ENCODE measurements at regions not wholly inside any gene's neighbourhood (a gene's known extent, or its start where the extent isn't known, plus 50 kb on each side); places are given as distances from the start of the nearest gene placed in this dataset.

GRCh38 chr5:74309050-74309449 lies 331.5 kb downstream of the ENC1 start:
- DNase-seq = no peak

GRCh38 chr5:74306845-74307244 lies 333.7 kb downstream of the ENC1 start:
- DNase-seq = no peak

- DNase-seq = no peak
Observed at GRCh38 chr5:74304536-74304935, 336.0 kb downstream of the ENC1 start.

- DNase-seq = no peak
Observed at GRCh38 chr5:74303578-74303977, 336.9 kb downstream of the ENC1 start.

GRCh38 chr5:74301576-74301975 lies 339.0 kb downstream of the ENC1 start:
- DNase-seq = no peak

- DNase-seq = no peak
Observed at GRCh38 chr5:74300808-74301389, 339.6 kb downstream of the ENC1 start.

- no peak for DNase-seq
Observed at GRCh38 chr5:74299833-74300232, 340.7 kb downstream of the ENC1 start.

GRCh38 chr5:74296685-74297408 lies 343.7 kb downstream of the ENC1 start:
- no peak for DNase-seq

- no peak for DNase-seq
Observed at GRCh38 chr5:74295676-74296075, 344.9 kb downstream of the ENC1 start.

- DNase-seq = no peak
Observed at GRCh38 chr5:74295141-74295540, 345.4 kb downstream of the ENC1 start.

GRCh38 chr5:74294231-74294705 lies 346.3 kb downstream of the ENC1 start:
- DNase-seq = no peak

GRCh38 chr5:74293182-74293581 lies 347.3 kb downstream of the ENC1 start:
- no peak for DNase-seq

- DNase-seq = no peak
Observed at GRCh38 chr5:74290634-74291241, 349.8 kb downstream of the ENC1 start.

GRCh38 chr5:74289691-74290090 lies 350.8 kb downstream of the ENC1 start:
- DNase-seq = no peak

- DNase-seq = no peak
Observed at GRCh38 chr5:74289238-74289637, 351.3 kb downstream of the ENC1 start.

- no peak for DNase-seq
Observed at GRCh38 chr5:74288448-74289108, 351.9 kb downstream of the ENC1 start.

- no peak for DNase-seq
Observed at GRCh38 chr5:74288038-74288437, 352.5 kb downstream of the ENC1 start.

GRCh38 chr5:74286734-74287695 lies 353.5 kb downstream of the ENC1 start:
- DNase-seq = no peak

GRCh38 chr5:74285675-74286280 lies 354.8 kb downstream of the ENC1 start:
- DNase-seq = no peak

GRCh38 chr5:74282490-74282889 lies 358.0 kb downstream of the ENC1 start:
- DNase-seq = no peak

GRCh38 chr5:74281166-74281565 lies 359.4 kb downstream of the ENC1 start:
- no peak for DNase-seq

- DNase-seq = no peak
Observed at GRCh38 chr5:74280306-74280705, 360.2 kb downstream of the ENC1 start.

All from CD4-positive, alpha-beta T cell treated with Interleukin-17A for 1 hour (primary cell).